Activated CD4-positive, alpha-beta memory T cell treated with anti-CD3 and anti-CD28 coated beads, Interleukin-2, amount 10 ng/mL, durations not matched to agents 7 days and 5 days (primary cell): ENCODE measurements at regions not wholly inside any gene's neighbourhood (a gene's known extent, or its start where the extent isn't known, plus 50 kb on each side); places are given as distances from the start of the nearest gene placed in this dataset.
A peak's percentile ranks its signal among the peaks of the same experiment; 100 is the strongest.

Source experiments
- CTCF ChIA-PET: fragments of 350-600 bp; sonication (Branson Sonifier 250); formaldehyde crosslinking; loops from one replicate; lab custom pipeline; 2021; ENCODE audit warnings: antibody characterized with exemption, inconsistent platforms; lab: Charles Lee
- POLR2A ChIA-PET: fragments of 350-600 bp; sonication (Branson Sonifier 250); formaldehyde crosslinking; loops from one replicate; lab custom pipeline; 2021; ENCODE audit warnings: antibody characterized with exemption; lab: Charles Lee
- DNase-seq: peaks from one replicate; pipeline ENCODE4 v3.0.0-alpha.2; 2020
- H3K27ac Mint-ChIP-seq: one replicate; pipeline ENCODE4 v1.8.0; 2021; ENCODE audit warnings: mild to moderate bottlenecking, mixed read lengths
- H3K27me3 Mint-ChIP-seq: one replicate; pipeline ENCODE4 v1.8.0; 2021; ENCODE audit warnings: mixed read lengths
- H3K36me3 Mint-ChIP-seq: one replicate; pipeline ENCODE4 v1.8.0; 2021; ENCODE audit warnings: low read depth, mixed read lengths
- H3K4me1 Mint-ChIP-seq: one replicate; pipeline ENCODE4 v1.8.0; 2021; ENCODE audit warnings: mixed read lengths
- H3K4me3 Mint-ChIP-seq: one replicate; pipeline ENCODE4 v1.8.0; 2021; ENCODE audit warnings: mild to moderate bottlenecking, mixed read lengths
- H3K9me3 Mint-ChIP-seq: one replicate; pipeline ENCODE4 v1.8.0; 2021; ENCODE audit warnings: mixed read lengths

DNA sequence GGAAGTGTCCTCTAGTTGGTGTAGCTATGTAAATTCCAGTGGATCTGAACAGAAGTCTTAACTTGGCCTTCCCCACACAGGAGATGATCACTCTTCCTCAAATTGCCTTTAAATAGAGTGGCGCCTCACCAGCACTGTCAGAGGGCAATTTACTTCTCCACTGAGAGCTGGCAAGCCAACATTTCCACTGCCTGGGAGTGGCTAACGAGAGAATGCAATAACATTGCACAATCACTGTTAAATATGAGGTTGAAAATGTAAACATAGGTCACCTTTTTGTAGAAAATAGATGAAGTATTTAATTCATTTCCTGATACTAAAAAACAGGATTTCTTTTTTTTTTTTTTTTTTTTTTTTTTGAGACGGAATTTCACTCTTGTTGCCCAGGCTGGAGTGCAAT is 55.4 kb upstream of the UBL3 start:
- Mint-ChIP-seq H3K9me3 (peaks cover 4% of the 10 kb centered on the region), H3K36me3 (no peaks in the 10 kb centered on the region), H3K4me1 (peaks cover 39% of the 10 kb centered on the region), H3K27ac (no peak overlapping the region), H3K27me3 (peaks cover 2% of the 10 kb centered on the region), H3K4me3 (no peak overlapping the region)
- no peak for DNase-seq
- ChIA-PET POLR2A (no interaction called here), CTCF (interaction anchor here (1.3 to 1.7 kb wide), 2 partner anchors 17 to 19 kb away, joined by 3 to 8 read pairs; no protein-coding TSS in a partner anchor)

- no peak overlapping the region for H3K27ac Mint-ChIP-seq
- H3K9me3 Mint-ChIP-seq = peaks cover 8% of the 10 kb centered on the region
- DNase-seq = no peak
- ChIA-PET POLR2A (interaction anchor here (1.0 to 2.9 kb wide), 3 partner anchors 26 to 54 kb away, joined by 3 to 16 read pairs (median 4); partner anchors contain the start of gene UBL3), CTCF (interaction anchor here (1.1 to 2.4 kb wide), 2 partner anchors 32 to 50 kb away, joined by 3 to 9 read pairs; no protein-coding TSS in a partner anchor)
- peaks cover 12% of the 10 kb centered on the region for H3K27me3 Mint-ChIP-seq
- H3K36me3 Mint-ChIP-seq = no peaks in the 10 kb centered on the region
- H3K4me3 Mint-ChIP-seq = no peak overlapping the region
- H3K4me1 Mint-ChIP-seq = peaks cover 39% of the 10 kb centered on the region
Measured at GRCh38 chr13:29903996-29904395, 53.6 kb upstream of the UBL3 start.

- ChIA-PET POLR2A (interaction anchor here (1.0 to 2.9 kb wide), 3 partner anchors 25 to 54 kb away, joined by 3 to 16 read pairs (median 4); partner anchors contain the start of gene UBL3), CTCF (interaction anchor here (0.7 to 3.0 kb wide), 6 partner anchors 21 to 212 kb away, joined by 3 to 16 read pairs (median 6); partner anchors contain the start of gene UBL3)
- H3K4me1 Mint-ChIP-seq = peaks cover 36% of the 10 kb centered on the region
- no peak overlapping the region for H3K4me3 Mint-ChIP-seq
- peak overlapping the region; percentile 10 for H3K27ac Mint-ChIP-seq
- no peaks in the 10 kb centered on the region for H3K36me3 Mint-ChIP-seq
- peaks cover 8% of the 10 kb centered on the region for H3K9me3 Mint-ChIP-seq
- DNase-seq = no peak
- peaks cover 15% of the 10 kb centered on the region for H3K27me3 Mint-ChIP-seq
Measured at GRCh38 chr13:29903543-29903942, 53.1 kb upstream of the UBL3 start.

DNA sequence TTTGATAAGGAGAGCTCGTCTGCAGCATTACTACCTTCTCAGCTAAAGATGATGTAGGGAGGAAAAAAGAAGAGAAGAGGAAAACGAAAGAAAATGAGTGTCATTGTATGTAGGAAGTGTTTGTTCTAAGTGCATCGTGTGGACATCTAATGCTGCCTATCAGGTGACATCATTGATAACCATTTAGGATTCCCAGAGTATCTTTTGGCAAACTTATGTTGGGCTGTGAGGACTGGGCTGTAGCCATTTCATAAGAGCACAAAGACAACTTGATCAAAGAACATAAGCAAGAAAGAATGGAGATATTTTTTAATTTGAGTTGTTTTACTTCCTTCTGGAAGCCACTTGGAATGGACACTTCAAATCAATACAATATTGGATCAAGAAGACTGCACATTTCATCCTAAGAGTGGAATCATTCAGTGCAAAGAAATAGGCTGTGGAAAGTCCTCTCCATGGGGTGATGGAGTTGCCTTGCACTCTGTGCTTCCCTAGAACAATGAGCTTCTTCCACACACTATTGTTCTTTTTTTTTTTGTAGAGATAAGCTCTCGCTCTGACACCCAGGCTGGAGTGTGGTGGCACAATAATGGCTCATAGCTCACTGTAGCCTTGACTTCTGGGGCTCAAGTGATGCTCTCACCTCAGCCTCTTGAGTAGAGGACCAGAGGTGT is 52.4 kb upstream of the UBL3 start:
- H3K4me1 Mint-ChIP-seq = peaks cover 28% of the 10 kb centered on the region
- CTCF ChIA-PET = interaction anchor here (0.7 to 3.0 kb wide), 10 partner anchors 12 to 212 kb away, joined by 3 to 16 read pairs (median 4); partner anchors contain the start of gene UBL3
- H3K27ac Mint-ChIP-seq = peak overlapping the region; percentile 61
- peaks cover 8% of the 10 kb centered on the region for H3K9me3 Mint-ChIP-seq
- peak overlapping the region; percentile 63 for H3K4me3 Mint-ChIP-seq
- DNase-seq = no peak
- peaks cover 18% of the 10 kb centered on the region for H3K27me3 Mint-ChIP-seq
- POLR2A ChIA-PET = interaction anchor here (0.6 to 2.9 kb wide), 8 partner anchors 24 to 256 kb away, joined by 3 to 16 read pairs (median 4); partner anchors contain the start of gene UBL3
- no peaks in the 10 kb centered on the region for H3K36me3 Mint-ChIP-seq

GRCh38 chr13:29901710-29902631 is 51.6 kb upstream of the UBL3 start:
- H3K27ac Mint-ChIP-seq = peak overlapping the region; percentile 61
- H3K9me3 Mint-ChIP-seq = peaks cover 8% of the 10 kb centered on the region
- DNase-seq = peak; percentile 53
- H3K4me3 Mint-ChIP-seq = peak overlapping the region; percentile 63
- peaks cover 21% of the 10 kb centered on the region for H3K27me3 Mint-ChIP-seq
- H3K36me3 Mint-ChIP-seq = no peaks in the 10 kb centered on the region
- ChIA-PET CTCF (interaction anchor here (0.9 to 3.0 kb wide), 10 partner anchors 11 to 394 kb away, joined by 3 to 16 read pairs (median 4); partner anchors contain the start of gene UBL3), POLR2A (interaction anchor here (0.6 to 2.9 kb wide), 7 partner anchors 34 to 257 kb away, joined by 3 to 16 read pairs (median 3); partner anchors contain the start of gene UBL3)
- peaks cover 20% of the 10 kb centered on the region for H3K4me1 Mint-ChIP-seq
